Neural cell (in vitro differentiated cells): ENCODE measurements at regions not wholly inside any gene's neighbourhood (a gene's known extent, or its start where the extent isn't known, plus 50 kb on each side); places are given as distances from the start of the nearest gene placed in this dataset.

ENCODE experiments used
- H2AFZ ChIP-seq: fragments of 200-600, 300-800 bp; sonication (generic), shearing (Covaris generic); 2 replicates; pipeline ENCODE4 v1.6.0; 2014; ENCODE audit warnings: low read depth, mild to moderate bottlenecking, antibody characterized with exemption, low read length, moderate library complexity
- H3F3A ChIP-seq: fragments of 200-600 bp; shearing (Covaris generic); 2 replicates; pipeline ENCODE4 v1.6.1; 2016; ENCODE audit warnings: mild to moderate bottlenecking, moderate library complexity, mixed read lengths, antibody characterized with exemption, low read length; ENCODE audit not compliant: insufficient read depth, poor library complexity, severe bottlenecking
- H3K27ac ChIP-seq: fragments of 200-600, 300-800 bp; sonication (generic), shearing (Covaris generic); 2 replicates; pipeline ENCODE4 v1.5.1; 2014; ENCODE audit warnings: mild to moderate bottlenecking, low read length, moderate library complexity
- H3K27me3 ChIP-seq: fragments of 300-800, 200-600 bp; sonication (generic), shearing (Covaris generic); 2 replicates; pipeline ENCODE4 v1.6.0; 2014; ENCODE audit warnings: mild to moderate bottlenecking, low read depth, low read length, moderate library complexity; ENCODE audit not compliant: insufficient read depth
- H3K36me3 ChIP-seq: fragments of 300-800, 200-600 bp; sonication (generic), shearing (Covaris generic); 2 replicates; pipeline ENCODE4 v1.5.1; 2014; ENCODE audit warnings: mild to moderate bottlenecking, antibody characterized with exemption, low read length, moderate library complexity; ENCODE audit not compliant: insufficient read depth
- H3K4me2 ChIP-seq: fragments of 300-800, 200-600 bp; sonication (generic), shearing (Covaris generic); 2 replicates; pipeline ENCODE4 v1.6.0; 2014; ENCODE audit warnings: mild to moderate bottlenecking, low read length
- H3K4me3 ChIP-seq: fragments of 300-800, 200-600 bp; sonication (generic), shearing (Covaris generic); 2 replicates; pipeline ENCODE4 v1.5.1; 2014; ENCODE audit warnings: mild to moderate bottlenecking, low read length, moderate library complexity
- H3K79me2 ChIP-seq: fragments of 200-600 bp; shearing (Covaris generic); replicated peaks from 2 replicates; pipeline ENCODE4 v1.6.0; 2014; ENCODE audit warnings: mild to moderate bottlenecking, low read length, moderate library complexity; ENCODE audit not compliant: insufficient read depth
- H3K9ac ChIP-seq: fragments of 300-800, 200-600 bp; sonication (generic), shearing (Covaris generic); 2 replicates; pipeline ENCODE4 v1.6.1; 2016; ENCODE audit warnings: mild to moderate bottlenecking, low read length, mixed read lengths
- H3K9me2 ChIP-seq: fragments of 200-600 bp; shearing (Covaris generic); 2 replicates; pipeline ENCODE4 v1.6.1; 2016; ENCODE audit warnings: mild to moderate bottlenecking, low read length, mixed read lengths; ENCODE audit not compliant: insufficient read depth
- H3K9me3 ChIP-seq: fragments of 200-600, 300-800 bp; sonication (generic), shearing (Covaris generic); 2 replicates; pipeline ENCODE4 v1.6.1; 2016; ENCODE audit warnings: mild to moderate bottlenecking, mixed run types, low read length, moderate library complexity, mixed read lengths
- H4K20me1 ChIP-seq: fragments of 200-600 bp; shearing (Covaris generic); 2 replicates; pipeline ENCODE4 v1.6.1; 2016; ENCODE audit warnings: mild to moderate bottlenecking, mixed run types; ENCODE audit not compliant: insufficient read depth
- CTCF ChIP-seq: fragments of 450-650 bp; IDR thresholded peaks from 2 replicates; pipeline ENCODE4 v1.5.1; 2014; ENCODE audit warnings: antibody characterized with exemption, mild to moderate bottlenecking, moderate library complexity; ENCODE audit not compliant: poor library complexity, severe bottlenecking
- EP300 ChIP-seq: fragments of 450-650 bp; conservative IDR thresholded peaks from 2 replicates; pipeline ENCODE4 v1.6.1; 2014; ENCODE audit warnings: antibody characterized with exemption, mild to moderate bottlenecking, moderate library complexity; ENCODE audit not compliant: poor library complexity, severe bottlenecking
- EZH2 ChIP-seq: fragments of 200-600, 300-800 bp; shearing (Covaris generic), sonication (generic); IDR thresholded peaks from 2 replicates; pipeline ENCODE4 v1.6.1; 2014; ENCODE audit warnings: antibody characterized with exemption, low read length, borderline replicate concordance, mild to moderate bottlenecking; ENCODE audit not compliant: insufficient read depth, poor library complexity, severe bottlenecking
- MXI1 ChIP-seq: fragments of 450-650 bp; conservative IDR thresholded peaks from 2 replicates; pipeline ENCODE4 v1.6.1; 2014; ENCODE audit warnings: antibody characterized with exemption, mild to moderate bottlenecking; ENCODE audit not compliant: poor library complexity, severe bottlenecking
- POLR2AphosphoS5 ChIP-seq: IDR thresholded peaks from 2 replicates; pipeline ENCODE4 v1.6.1; 2012
- RAD21 ChIP-seq: fragments of 450-650 bp; conservative IDR thresholded peaks from 2 replicates; pipeline ENCODE4 v1.6.1; 2014; ENCODE audit warnings: antibody characterized with exemption, mild to moderate bottlenecking, moderate library complexity
- REST ChIP-seq: IDR thresholded peaks from 2 replicates; pipeline ENCODE4 v1.6.1; 2012; ENCODE audit warnings: borderline replicate concordance
- SMC3 ChIP-seq: fragments of 450-650 bp; conservative IDR thresholded peaks from 2 replicates; pipeline ENCODE4 v1.6.1; 2014; ENCODE audit warnings: antibody characterized with exemption, mild to moderate bottlenecking, moderate library complexity; ENCODE audit not compliant: poor library complexity
- TAF1 ChIP-seq: IDR thresholded peaks from 2 replicates; pipeline ENCODE4 v1.6.1; 2012; ENCODE audit warnings: low read depth

- no peaks in the 10 kb centered on the region for H4K20me1 ChIP-seq
- no peak overlapping the region for H3K9ac ChIP-seq
- no peaks in the 10 kb centered on the region for H3F3A ChIP-seq
- no peaks in the 10 kb centered on the region for H3K9me3 ChIP-seq
- H3K27me3 ChIP-seq, result no peaks in the 10 kb centered on the region
- no peak overlapping the region for H3K4me3 ChIP-seq
- no peak overlapping the region for H3K4me2 ChIP-seq
- no peaks in the 10 kb centered on the region for H3K36me3 ChIP-seq
- TF ChIP-seq CTCF, result no peak
- TF ChIP-seq REST, result no peak
- TF ChIP-seq POLR2AphosphoS5, result no peak
- TF ChIP-seq EP300, result no peak
- TF ChIP-seq RAD21, result no peak
- TF ChIP-seq MXI1, result no peak
- no peak for TF ChIP-seq SMC3
- no peak for TF ChIP-seq EZH2
- TF ChIP-seq TAF1, result no peak
- no peak overlapping the region for H3K27ac ChIP-seq
- no peaks in the 10 kb centered on the region for H3K79me2 ChIP-seq
- H2AFZ ChIP-seq, result no peak overlapping the region
- H3K9me2 ChIP-seq, result no peaks in the 10 kb centered on the region
These were observed 140.3 kb downstream of the SLC6A15 start for GRCh38 chr12:84772281-84772680.

- Histone ChIP-seq H3F3A (no peaks in the 10 kb centered on the region), H3K4me2 (no peak overlapping the region), H3K4me3 (no peak overlapping the region)
These were observed 145.5 kb downstream of the SLC6A15 start for GRCh38 chr12:84767079-84767478.

More at GRCh38 chr12:84767079-84767478, 145.5 kb downstream of the SLC6A15 start:
- no peak overlapping the region for H3K9ac ChIP-seq
- no peak overlapping the region for H3K27ac ChIP-seq
- H3K27me3 ChIP-seq, result no peaks in the 10 kb centered on the region
- no peaks in the 10 kb centered on the region for H4K20me1 ChIP-seq
- no peak for TF ChIP-seq TAF1
- no peak for TF ChIP-seq POLR2AphosphoS5
- TF ChIP-seq RAD21, result no peak
- TF ChIP-seq EZH2, result no peak
- TF ChIP-seq MXI1, result no peak
- TF ChIP-seq REST, result no peak
- no peak for TF ChIP-seq EP300
- H2AFZ ChIP-seq, result no peak overlapping the region
- H3K79me2 ChIP-seq, result no peaks in the 10 kb centered on the region
- no peaks in the 10 kb centered on the region for H3K9me3 ChIP-seq
- H3K9me2 ChIP-seq, result no peaks in the 10 kb centered on the region
- no peaks in the 10 kb centered on the region for H3K36me3 ChIP-seq
